AG10803 (cell line): ENCODE measurements at regions not wholly inside any gene's neighbourhood (a gene's known extent, or its start where the extent isn't known, plus 50 kb on each side); places are given as distances from the start of the nearest gene placed in this dataset.
A peak's percentile ranks its signal among the peaks of the same experiment; 100 is the strongest.

ENCODE experiments used
- DNase-seq: peaks from one replicate; pipeline ENCODE4 v3.0.0; 2010; ENCODE audit warnings: low read depth
- H3K4me3 ChIP-seq: 2 replicates; pipeline ENCODE4 v1.5.1; 2011; ENCODE audit warnings: mild to moderate bottlenecking, low read length, control low read depth
- CTCF ChIP-seq: conservative IDR thresholded peaks from 2 replicates; pipeline ENCODE4 v1.5.1; 2011; ENCODE audit warnings: mild to moderate bottlenecking, low read length, control low read depth, inconsistent platforms

DNA sequence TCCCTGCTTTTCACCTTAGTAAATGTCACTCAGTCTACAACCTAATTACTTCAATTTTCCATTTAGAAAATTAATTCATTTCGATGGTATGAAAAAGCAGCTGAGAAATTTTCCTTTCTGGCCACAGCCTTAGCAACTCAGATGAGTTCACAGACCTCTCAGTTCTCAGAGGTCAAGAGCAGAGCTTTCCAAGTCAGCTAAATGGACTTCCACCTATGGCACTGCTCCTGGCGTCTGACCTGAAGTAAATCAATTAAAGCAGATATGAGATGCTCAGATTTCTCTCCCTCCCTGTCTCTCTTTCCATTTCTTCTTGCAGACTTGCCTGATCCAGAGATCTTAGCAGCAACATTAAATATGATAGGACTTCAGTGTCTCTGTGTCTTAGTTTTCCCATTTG lies 412.6 kb downstream of the QKI start:
- no peak overlapping the region for H3K4me3 ChIP-seq
- no peak for DNase-seq
- TF ChIP-seq CTCF = no peak

DNA sequence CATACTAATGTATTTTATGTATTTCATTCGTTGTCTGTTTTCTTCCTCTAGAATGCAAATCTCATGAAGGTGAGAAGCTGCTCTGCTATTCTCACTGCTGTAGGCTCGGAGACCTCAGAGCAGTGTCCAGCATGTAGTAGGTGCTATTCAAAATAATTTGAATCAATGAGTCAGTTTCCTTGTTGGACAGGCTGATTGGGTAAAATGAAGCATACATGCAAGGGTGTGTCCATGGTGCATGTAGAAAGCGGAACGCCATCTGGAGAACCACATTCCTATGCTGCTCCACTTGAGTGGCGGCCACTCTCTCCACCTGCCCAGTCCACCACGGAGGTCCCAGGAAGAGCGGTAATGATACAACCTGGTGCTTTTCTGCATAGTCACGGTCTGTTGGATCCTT lies 412.1 kb downstream of the QKI start:
- no peak for TF ChIP-seq CTCF
- no peak overlapping the region for H3K4me3 ChIP-seq
- no peak for DNase-seq

DNA sequence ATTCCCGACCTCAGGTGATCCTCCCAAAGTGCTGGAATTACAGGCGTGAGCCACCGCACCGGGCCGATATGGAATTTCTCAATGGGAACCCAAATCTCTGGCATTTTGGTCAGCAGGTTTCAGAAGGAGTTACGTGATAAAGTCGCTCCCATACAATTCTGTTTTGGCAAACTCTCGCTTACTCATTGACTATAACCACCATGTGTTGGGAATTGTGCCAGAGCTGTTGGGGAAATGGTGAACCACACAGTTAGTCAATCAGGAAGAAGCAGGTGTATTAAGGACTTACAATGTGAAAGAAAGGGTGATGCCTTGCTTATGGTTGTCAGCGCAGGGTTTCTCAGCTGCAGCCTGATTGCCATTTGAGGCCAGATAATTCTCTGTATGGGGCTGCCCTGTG lies 410.5 kb downstream of the QKI start:
- no peak overlapping the region for H3K4me3 ChIP-seq
- no peak for TF ChIP-seq CTCF
- DNase-seq = peak; percentile 21

- TF ChIP-seq CTCF = no peak
- no peak overlapping the region for H3K4me3 ChIP-seq
- no peak for DNase-seq
Observed at GRCh38 chr6:163823577-163823976, 409.1 kb downstream of the QKI start.

GRCh38 chr6:163820745-163821458 lies 406.4 kb downstream of the QKI start:
- H3K4me3 ChIP-seq = no peak overlapping the region
- no peak for DNase-seq
- no peak for TF ChIP-seq CTCF

DNA sequence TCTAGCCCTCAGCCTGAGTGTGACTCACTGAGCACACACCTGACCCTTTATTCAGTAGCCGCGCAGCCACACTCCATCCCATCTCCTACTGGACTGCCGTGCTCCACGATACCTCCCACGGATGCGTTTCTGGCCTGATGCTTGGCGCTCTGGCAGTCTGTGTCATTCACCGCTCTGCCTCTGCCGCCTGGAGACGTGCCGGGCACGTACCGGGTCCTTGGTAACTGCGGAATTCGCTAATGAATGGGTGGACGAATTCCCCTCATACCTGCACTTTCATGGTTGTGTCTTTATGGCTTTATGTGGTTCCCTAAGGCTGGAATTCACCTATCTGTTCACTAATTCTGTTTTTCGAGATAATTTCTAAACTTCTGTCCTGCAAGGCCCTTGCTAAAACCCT lies 405.7 kb downstream of the QKI start:
- no peak for DNase-seq
- H3K4me3 ChIP-seq = no peak overlapping the region
- TF ChIP-seq CTCF = no peak

- H3K4me3 ChIP-seq = no peak overlapping the region
- DNase-seq = no peak
- no peak for TF ChIP-seq CTCF
Observed at GRCh38 chr6:163818719-163819118, 404.2 kb downstream of the QKI start.
